ENCODE measurements at regions not wholly inside any gene's neighbourhood (a gene's known extent, or its start where the extent isn't known, plus 50 kb on each side); places are given as distances from the start of the nearest gene placed in this dataset.

DNA sequence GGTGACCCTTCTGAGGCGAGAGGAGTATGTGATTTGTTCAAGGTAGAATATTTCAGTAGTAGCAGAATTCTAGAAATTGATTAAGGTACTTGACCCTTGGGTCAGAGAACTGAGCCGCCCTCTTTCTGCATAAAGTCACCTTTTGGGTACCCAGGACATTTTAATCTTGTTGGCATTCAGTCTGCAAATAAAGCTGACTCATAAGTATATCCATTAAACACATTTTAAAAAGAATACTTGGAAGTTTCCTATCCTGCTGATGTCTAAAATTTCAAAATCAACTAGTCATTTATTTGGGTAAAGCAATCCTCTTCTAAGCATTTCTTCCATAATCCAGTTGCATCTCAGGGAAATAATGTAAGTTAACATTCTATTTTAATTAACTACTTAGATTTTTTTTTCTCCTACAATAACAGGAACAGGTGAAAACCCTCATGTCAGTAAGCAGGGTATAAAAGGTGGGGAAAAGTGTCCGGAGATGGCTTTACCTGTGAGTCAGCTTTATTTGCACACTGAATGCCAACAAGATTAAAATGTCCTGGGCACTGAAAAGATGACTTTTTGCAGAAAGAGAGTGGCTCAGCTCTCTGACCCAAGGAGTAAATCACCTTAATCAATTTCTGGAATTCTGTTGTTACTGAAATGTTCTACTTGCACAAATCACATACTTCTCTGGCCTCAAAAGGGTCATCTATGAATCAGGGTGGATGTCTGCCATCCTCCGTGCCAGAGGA, 78.7 kb upstream of the ITGA6 start:
- H3K4me3 ChIP-seq (ENCODE audit: low read depth, low read length): no peak overlapping the region
- DNase-seq (ENCODE audit: low read depth): no peak
- TF ChIP-seq, protein P1, sequence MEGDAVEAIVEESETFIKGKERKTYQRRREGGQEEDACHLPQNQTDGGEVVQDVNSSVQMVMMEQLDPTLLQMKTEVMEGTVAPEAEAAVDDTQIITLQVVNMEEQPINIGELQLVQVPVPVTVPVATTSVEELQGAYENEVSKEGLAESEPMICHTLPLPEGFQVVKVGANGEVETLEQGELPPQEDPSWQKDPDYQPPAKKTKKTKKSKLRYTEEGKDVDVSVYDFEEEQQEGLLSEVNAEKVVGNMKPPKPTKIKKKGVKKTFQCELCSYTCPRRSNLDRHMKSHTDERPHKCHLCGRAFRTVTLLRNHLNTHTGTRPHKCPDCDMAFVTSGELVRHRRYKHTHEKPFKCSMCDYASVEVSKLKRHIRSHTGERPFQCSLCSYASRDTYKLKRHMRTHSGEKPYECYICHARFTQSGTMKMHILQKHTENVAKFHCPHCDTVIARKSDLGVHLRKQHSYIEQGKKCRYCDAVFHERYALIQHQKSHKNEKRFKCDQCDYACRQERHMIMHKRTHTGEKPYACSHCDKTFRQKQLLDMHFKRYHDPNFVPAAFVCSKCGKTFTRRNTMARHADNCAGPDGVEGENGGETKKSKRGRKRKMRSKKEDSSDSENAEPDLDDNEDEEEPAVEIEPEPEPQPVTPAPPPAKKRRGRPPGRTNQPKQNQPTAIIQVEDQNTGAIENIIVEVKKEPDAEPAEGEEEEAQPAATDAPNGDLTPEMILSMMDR (conservative IDR thresholded peaks at IDR 0.05; ENCODE audit: low read depth, low read length): no peak

DNA sequence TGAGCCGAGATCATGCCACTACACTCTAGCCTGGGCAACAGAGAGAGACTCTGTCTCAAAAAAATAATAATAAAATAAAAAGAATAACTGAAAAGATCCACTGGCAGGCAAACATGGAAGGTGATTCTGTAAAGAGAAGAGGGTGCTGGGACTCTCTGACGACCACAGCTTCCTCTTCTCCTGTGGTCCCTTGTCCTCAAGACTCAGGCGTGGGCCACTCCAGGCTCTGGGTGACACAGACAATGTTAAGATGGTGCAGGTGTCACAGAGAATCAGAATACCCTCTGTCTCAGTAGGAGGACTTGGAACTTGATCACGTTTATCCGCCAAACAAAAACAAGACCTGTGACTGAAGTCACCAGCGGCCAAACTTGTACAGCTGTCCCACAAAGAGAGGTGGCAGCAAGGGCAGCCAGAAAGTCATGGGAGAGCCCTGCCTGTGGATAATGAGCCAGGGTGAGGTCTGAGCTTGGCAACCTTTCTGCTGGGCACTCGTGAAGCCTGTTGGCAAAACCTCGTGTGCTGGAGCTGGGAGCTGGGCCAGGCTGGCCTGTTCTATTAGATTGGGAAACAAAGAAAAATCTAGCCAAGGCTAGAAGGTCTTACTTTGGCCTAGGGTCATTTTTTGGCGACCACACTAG, 76.4 kb upstream of the ITGA6 start:
- TF ChIP-seq, protein P1 (conservative IDR thresholded peaks at IDR 0.05; ENCODE audit: low read depth, low read length): no peak
- no peak overlapping the region for H3K4me3 ChIP-seq (ENCODE audit: low read depth, low read length)
- DNase-seq (ENCODE audit: low read depth): no peak

DNA sequence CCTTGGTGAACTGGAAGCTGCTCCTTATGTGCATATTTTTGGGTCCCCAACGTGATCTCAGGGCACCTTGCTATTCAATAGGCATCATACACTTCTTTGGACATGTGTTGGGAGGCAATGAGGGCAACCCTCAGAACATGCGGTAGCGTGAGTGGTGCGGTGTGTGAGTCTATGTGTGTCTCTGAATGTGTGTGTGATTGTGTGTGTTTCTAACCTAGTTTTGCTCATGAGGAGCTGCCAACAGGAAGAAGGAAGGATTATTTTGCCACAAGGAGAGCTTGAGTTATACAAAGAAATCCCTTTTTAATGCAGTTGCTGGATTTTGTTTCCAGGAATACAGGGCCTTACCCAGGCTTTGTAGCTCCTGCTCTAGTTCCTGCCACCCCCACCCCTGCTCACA, 75.8 kb upstream of the ITGA6 start:
- TF ChIP-seq, protein P1 (conservative IDR thresholded peaks at IDR 0.05; ENCODE audit: low read depth, low read length): no peak
- no peak overlapping the region for H3K4me3 ChIP-seq (ENCODE audit: low read depth, low read length)
- no peak for DNase-seq (ENCODE audit: low read depth)

DNA sequence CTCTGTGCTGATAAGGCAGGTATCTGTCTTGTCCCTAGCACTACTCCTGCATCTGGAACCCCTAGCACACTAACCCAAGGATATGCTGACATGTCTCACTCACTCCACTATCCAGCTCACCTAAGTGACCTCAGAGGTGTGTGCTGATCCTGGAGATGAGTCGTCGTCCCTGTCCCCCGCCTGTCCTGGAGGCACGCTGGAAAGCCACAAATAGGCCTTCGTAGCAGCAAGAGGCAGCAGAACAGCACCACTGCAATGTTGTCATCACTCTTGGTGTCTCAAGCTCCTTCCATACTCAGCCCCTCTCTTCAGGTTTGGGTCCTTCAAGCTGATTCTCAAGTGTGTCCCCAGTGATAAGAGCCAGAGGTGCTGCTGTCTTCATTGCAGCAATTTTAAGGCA, 73.0 kb upstream of the ITGA6 start:
- TF ChIP-seq, protein P1 (conservative IDR thresholded peaks at IDR 0.05; ENCODE audit: low read depth, low read length): no peak
- DNase-seq (ENCODE audit: low read depth): no peak
- no peak overlapping the region for H3K4me3 ChIP-seq (ENCODE audit: low read depth, low read length)

DNA sequence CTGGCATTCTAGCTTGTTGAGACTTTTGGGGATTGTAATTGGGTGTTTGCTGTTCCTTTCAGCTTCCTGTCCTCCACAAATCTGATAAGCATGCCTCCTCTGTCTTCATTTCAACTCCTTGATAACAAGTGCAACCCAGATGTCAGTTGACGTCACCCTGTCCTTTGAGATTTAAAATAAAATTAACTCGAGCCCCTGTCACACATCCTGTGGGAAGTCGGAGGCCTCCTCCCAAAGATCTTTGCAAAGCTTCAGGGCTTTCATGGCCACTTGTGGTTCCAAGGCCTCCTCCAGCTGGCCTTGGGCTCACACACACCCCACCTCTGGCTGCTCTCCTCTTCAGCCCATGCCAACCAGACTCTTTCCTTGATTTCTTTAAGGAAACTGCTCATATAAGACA, 69.9 kb upstream of the ITGA6 start:
- DNase-seq (ENCODE audit: low read depth): no peak
- H3K4me3 ChIP-seq (ENCODE audit: low read depth, low read length): no peak overlapping the region

DNA sequence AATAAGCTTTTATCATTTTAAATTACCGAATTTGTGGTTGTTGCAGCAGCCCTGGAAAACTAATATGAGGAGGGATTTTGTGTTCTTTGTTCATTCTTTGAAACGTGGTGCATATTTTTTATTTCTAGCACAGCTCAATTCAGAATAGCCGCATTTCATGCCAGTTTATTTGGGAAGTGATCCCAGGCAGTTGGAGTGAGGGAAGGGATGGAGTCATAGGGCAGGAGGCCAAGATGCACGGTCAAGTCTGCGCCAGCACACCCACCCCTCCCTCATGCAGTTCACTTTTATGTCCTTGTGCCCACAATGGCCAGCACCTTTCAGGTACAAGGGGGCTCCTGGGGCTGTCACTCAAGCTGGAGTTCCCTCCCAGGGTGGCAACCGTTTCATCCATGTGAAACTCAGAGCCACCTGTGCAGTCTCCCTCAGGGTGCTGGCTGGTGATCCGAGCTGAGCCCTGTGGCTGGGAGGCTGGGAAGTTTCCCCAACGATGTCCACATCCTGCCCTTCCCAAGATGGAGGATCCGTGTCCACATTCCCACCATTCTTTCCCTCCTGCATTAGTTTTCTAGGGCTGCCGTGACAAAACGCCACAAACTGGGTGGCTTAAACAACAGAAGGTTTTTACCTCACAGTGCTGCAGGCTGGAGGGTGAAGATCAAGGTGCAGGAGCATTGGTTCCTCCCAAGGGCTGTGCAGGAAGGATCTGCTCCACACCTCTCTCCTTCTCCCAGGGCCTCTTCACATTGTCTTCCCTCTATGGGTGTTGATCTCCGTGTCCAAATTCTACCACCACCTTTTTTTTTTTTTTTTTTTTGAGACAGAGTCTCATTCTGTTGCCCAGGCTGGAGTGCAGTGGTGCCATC, 68.5 kb upstream of the ITGA6 start:
- TF ChIP-seq, protein P1 (conservative IDR thresholded peaks at IDR 0.05; ENCODE audit: low read depth, low read length): no peak
- H3K4me3 ChIP-seq (ENCODE audit: low read depth, low read length): no peak overlapping the region
- DNase-seq (ENCODE audit: low read depth): no peak

More for the DNA sequence above, 69.9 kb upstream of the ITGA6 start:
- TF ChIP-seq, protein P1 (conservative IDR thresholded peaks at IDR 0.05; ENCODE audit: low read depth, low read length): no peak

Data from choroid plexus epithelial cell (primary cell).